Neural cell (in vitro differentiated cells): ENCODE measurements at regions not wholly inside any gene's neighbourhood (a gene's known extent, or its start where the extent isn't known, plus 50 kb on each side); places are given as distances from the start of the nearest gene placed in this dataset.

Source experiments
- H2AFZ ChIP-seq: fragments of 200-600, 300-800 bp; sonication (generic), shearing (Covaris generic); 2 replicates; pipeline ENCODE4 v1.6.0; 2014; ENCODE audit warnings: low read depth, mild to moderate bottlenecking, antibody characterized with exemption, low read length, moderate library complexity
- H3F3A ChIP-seq: fragments of 200-600 bp; shearing (Covaris generic); 2 replicates; pipeline ENCODE4 v1.6.1; 2016; ENCODE audit warnings: mild to moderate bottlenecking, moderate library complexity, mixed read lengths, antibody characterized with exemption, low read length; ENCODE audit not compliant: insufficient read depth, poor library complexity, severe bottlenecking
- H3K27ac ChIP-seq: fragments of 200-600, 300-800 bp; sonication (generic), shearing (Covaris generic); 2 replicates; pipeline ENCODE4 v1.5.1; 2014; ENCODE audit warnings: mild to moderate bottlenecking, low read length, moderate library complexity
- H3K27me3 ChIP-seq: fragments of 300-800, 200-600 bp; sonication (generic), shearing (Covaris generic); 2 replicates; pipeline ENCODE4 v1.6.0; 2014; ENCODE audit warnings: mild to moderate bottlenecking, low read depth, low read length, moderate library complexity; ENCODE audit not compliant: insufficient read depth
- H3K36me3 ChIP-seq: fragments of 300-800, 200-600 bp; sonication (generic), shearing (Covaris generic); 2 replicates; pipeline ENCODE4 v1.5.1; 2014; ENCODE audit warnings: mild to moderate bottlenecking, antibody characterized with exemption, low read length, moderate library complexity; ENCODE audit not compliant: insufficient read depth
- H3K4me2 ChIP-seq: fragments of 300-800, 200-600 bp; sonication (generic), shearing (Covaris generic); 2 replicates; pipeline ENCODE4 v1.6.0; 2014; ENCODE audit warnings: mild to moderate bottlenecking, low read length
- H3K4me3 ChIP-seq: fragments of 300-800, 200-600 bp; sonication (generic), shearing (Covaris generic); 2 replicates; pipeline ENCODE4 v1.5.1; 2014; ENCODE audit warnings: mild to moderate bottlenecking, low read length, moderate library complexity
- H3K79me2 ChIP-seq: fragments of 200-600 bp; shearing (Covaris generic); replicated peaks from 2 replicates; pipeline ENCODE4 v1.6.0; 2014; ENCODE audit warnings: mild to moderate bottlenecking, low read length, moderate library complexity; ENCODE audit not compliant: insufficient read depth
- H3K9ac ChIP-seq: fragments of 300-800, 200-600 bp; sonication (generic), shearing (Covaris generic); 2 replicates; pipeline ENCODE4 v1.6.1; 2016; ENCODE audit warnings: mild to moderate bottlenecking, low read length, mixed read lengths
- H3K9me2 ChIP-seq: fragments of 200-600 bp; shearing (Covaris generic); 2 replicates; pipeline ENCODE4 v1.6.1; 2016; ENCODE audit warnings: mild to moderate bottlenecking, low read length, mixed read lengths; ENCODE audit not compliant: insufficient read depth
- H3K9me3 ChIP-seq: fragments of 200-600, 300-800 bp; sonication (generic), shearing (Covaris generic); 2 replicates; pipeline ENCODE4 v1.6.1; 2016; ENCODE audit warnings: mild to moderate bottlenecking, mixed run types, low read length, moderate library complexity, mixed read lengths
- H4K20me1 ChIP-seq: fragments of 200-600 bp; shearing (Covaris generic); 2 replicates; pipeline ENCODE4 v1.6.1; 2016; ENCODE audit warnings: mild to moderate bottlenecking, mixed run types; ENCODE audit not compliant: insufficient read depth
- EP300 ChIP-seq: fragments of 450-650 bp; conservative IDR thresholded peaks from 2 replicates; pipeline ENCODE4 v1.6.1; 2014; ENCODE audit warnings: antibody characterized with exemption, mild to moderate bottlenecking, moderate library complexity; ENCODE audit not compliant: poor library complexity, severe bottlenecking
- EZH2 ChIP-seq: fragments of 200-600, 300-800 bp; shearing (Covaris generic), sonication (generic); IDR thresholded peaks from 2 replicates; pipeline ENCODE4 v1.6.1; 2014; ENCODE audit warnings: antibody characterized with exemption, low read length, borderline replicate concordance, mild to moderate bottlenecking; ENCODE audit not compliant: insufficient read depth, poor library complexity, severe bottlenecking
- MXI1 ChIP-seq: fragments of 450-650 bp; conservative IDR thresholded peaks from 2 replicates; pipeline ENCODE4 v1.6.1; 2014; ENCODE audit warnings: antibody characterized with exemption, mild to moderate bottlenecking; ENCODE audit not compliant: poor library complexity, severe bottlenecking
- POLR2AphosphoS5 ChIP-seq: IDR thresholded peaks from 2 replicates; pipeline ENCODE4 v1.6.1; 2012
- RAD21 ChIP-seq: fragments of 450-650 bp; conservative IDR thresholded peaks from 2 replicates; pipeline ENCODE4 v1.6.1; 2014; ENCODE audit warnings: antibody characterized with exemption, mild to moderate bottlenecking, moderate library complexity
- SMC3 ChIP-seq: fragments of 450-650 bp; conservative IDR thresholded peaks from 2 replicates; pipeline ENCODE4 v1.6.1; 2014; ENCODE audit warnings: antibody characterized with exemption, mild to moderate bottlenecking, moderate library complexity; ENCODE audit not compliant: poor library complexity
- TAF1 ChIP-seq: IDR thresholded peaks from 2 replicates; pipeline ENCODE4 v1.6.1; 2012; ENCODE audit warnings: low read depth
- TF ChIP-seq, protein P1 (sequence below): IDR thresholded peaks from 2 replicates; pipeline ENCODE4 v1.6.1; 2012; ENCODE audit warnings: borderline replicate concordance
- TF ChIP-seq, protein P2 (sequence below): fragments of 450-650 bp; IDR thresholded peaks from 2 replicates; pipeline ENCODE4 v1.5.1; 2014; ENCODE audit warnings: antibody characterized with exemption, mild to moderate bottlenecking, moderate library complexity; ENCODE audit not compliant: poor library complexity, severe bottlenecking

DNA sequence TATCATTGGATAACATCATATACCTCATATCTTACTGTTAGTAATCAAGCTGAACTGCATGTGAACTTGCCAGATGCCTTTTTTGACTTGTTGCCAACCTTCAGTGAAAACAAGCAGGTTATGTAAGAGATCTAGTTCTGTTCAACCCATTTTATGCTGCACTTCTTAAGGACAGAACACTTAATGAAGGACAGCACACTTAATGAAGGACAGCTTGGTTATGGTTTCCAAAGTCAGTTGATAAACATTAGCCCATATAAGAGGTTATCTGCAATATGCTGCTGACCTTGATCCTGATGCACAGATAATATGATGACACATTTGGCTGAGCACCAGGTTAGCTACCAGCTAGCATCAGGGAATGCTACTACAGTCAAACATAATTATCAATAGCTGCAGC lies 358.7 kb upstream of the PDGFD start:
- Histone ChIP-seq H2AFZ (no peak overlapping the region), H3K36me3 (no peaks in the 10 kb centered on the region), H3K27ac (no peak overlapping the region), H3K4me2 (no peak overlapping the region), H3K9me2 (no peaks in the 10 kb centered on the region), H3F3A (no peaks in the 10 kb centered on the region), H3K9ac (no peak overlapping the region), H3K79me2 (no peaks in the 10 kb centered on the region), H3K4me3 (no peak overlapping the region), H4K20me1 (no peaks in the 10 kb centered on the region), H3K9me3 (no peaks in the 10 kb centered on the region), H3K27me3 (no peaks in the 10 kb centered on the region)
- TF ChIP-seq, protein P1, sequence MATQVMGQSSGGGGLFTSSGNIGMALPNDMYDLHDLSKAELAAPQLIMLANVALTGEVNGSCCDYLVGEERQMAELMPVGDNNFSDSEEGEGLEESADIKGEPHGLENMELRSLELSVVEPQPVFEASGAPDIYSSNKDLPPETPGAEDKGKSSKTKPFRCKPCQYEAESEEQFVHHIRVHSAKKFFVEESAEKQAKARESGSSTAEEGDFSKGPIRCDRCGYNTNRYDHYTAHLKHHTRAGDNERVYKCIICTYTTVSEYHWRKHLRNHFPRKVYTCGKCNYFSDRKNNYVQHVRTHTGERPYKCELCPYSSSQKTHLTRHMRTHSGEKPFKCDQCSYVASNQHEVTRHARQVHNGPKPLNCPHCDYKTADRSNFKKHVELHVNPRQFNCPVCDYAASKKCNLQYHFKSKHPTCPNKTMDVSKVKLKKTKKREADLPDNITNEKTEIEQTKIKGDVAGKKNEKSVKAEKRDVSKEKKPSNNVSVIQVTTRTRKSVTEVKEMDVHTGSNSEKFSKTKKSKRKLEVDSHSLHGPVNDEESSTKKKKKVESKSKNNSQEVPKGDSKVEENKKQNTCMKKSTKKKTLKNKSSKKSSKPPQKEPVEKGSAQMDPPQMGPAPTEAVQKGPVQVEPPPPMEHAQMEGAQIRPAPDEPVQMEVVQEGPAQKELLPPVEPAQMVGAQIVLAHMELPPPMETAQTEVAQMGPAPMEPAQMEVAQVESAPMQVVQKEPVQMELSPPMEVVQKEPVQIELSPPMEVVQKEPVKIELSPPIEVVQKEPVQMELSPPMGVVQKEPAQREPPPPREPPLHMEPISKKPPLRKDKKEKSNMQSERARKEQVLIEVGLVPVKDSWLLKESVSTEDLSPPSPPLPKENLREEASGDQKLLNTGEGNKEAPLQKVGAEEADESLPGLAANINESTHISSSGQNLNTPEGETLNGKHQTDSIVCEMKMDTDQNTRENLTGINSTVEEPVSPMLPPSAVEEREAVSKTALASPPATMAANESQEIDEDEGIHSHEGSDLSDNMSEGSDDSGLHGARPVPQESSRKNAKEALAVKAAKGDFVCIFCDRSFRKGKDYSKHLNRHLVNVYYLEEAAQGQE = no peak
- TF ChIP-seq POLR2AphosphoS5 (no peak), TAF1 (no peak)
- TF ChIP-seq, protein P2, sequence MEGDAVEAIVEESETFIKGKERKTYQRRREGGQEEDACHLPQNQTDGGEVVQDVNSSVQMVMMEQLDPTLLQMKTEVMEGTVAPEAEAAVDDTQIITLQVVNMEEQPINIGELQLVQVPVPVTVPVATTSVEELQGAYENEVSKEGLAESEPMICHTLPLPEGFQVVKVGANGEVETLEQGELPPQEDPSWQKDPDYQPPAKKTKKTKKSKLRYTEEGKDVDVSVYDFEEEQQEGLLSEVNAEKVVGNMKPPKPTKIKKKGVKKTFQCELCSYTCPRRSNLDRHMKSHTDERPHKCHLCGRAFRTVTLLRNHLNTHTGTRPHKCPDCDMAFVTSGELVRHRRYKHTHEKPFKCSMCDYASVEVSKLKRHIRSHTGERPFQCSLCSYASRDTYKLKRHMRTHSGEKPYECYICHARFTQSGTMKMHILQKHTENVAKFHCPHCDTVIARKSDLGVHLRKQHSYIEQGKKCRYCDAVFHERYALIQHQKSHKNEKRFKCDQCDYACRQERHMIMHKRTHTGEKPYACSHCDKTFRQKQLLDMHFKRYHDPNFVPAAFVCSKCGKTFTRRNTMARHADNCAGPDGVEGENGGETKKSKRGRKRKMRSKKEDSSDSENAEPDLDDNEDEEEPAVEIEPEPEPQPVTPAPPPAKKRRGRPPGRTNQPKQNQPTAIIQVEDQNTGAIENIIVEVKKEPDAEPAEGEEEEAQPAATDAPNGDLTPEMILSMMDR = no peak

DNA sequence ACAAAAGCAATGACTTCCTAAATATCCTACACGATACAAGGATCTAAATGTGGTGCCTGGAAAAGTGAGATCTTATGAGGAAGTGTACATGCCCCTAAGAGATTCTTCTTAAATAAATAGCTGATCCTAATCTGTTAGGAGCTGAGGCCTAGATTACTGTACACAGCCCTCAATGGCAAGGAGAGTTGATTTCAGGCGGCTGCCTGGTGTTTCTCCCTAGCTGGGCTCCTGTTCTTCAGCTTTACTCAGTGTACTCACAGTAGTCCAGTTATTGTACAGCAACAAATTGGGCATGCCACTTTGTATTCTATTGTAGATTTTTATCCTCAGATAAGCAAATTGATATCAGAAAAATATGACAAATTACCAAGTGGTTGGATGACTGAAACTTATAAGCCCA lies 358.2 kb upstream of the PDGFD start:
- Histone ChIP-seq H2AFZ (no peak overlapping the region), H3K9ac (no peak overlapping the region), H3K4me3 (no peak overlapping the region), H3F3A (no peaks in the 10 kb centered on the region), H3K9me2 (no peaks in the 10 kb centered on the region), H3K79me2 (no peaks in the 10 kb centered on the region), H3K36me3 (no peaks in the 10 kb centered on the region), H3K27ac (no peak overlapping the region), H4K20me1 (no peaks in the 10 kb centered on the region), H3K27me3 (no peaks in the 10 kb centered on the region), H3K9me3 (no peaks in the 10 kb centered on the region), H3K4me2 (no peak overlapping the region)
- TF ChIP-seq MXI1 (no peak), RAD21 (no peak), TAF1 (no peak), POLR2AphosphoS5 (no peak), EP300 (no peak), EZH2 (no peak), SMC3 (no peak)
- TF ChIP-seq, protein P2 = no peak
- TF ChIP-seq, protein P1 = no peak
